Peyer's patch (tissue), 4 donors: ENCODE measurements at regions not wholly inside any gene's neighbourhood (a gene's known extent, or its start where the extent isn't known, plus 50 kb on each side); places are given as distances from the start of the nearest gene placed in this dataset.

Source experiments
- DNase-seq, 3 donors: peaks; one replicate each; pipeline ENCODE4 v3.0.0-alpha.2; 2017 to 2019
- H3K27ac ChIP-seq, 4 donors: fragments of 200-600 bp; sonication (generic); one replicate each; pipeline ENCODE4 v1.5.1; 2016 to 2019
- H3K27me3 ChIP-seq, 2 donors: fragments of 200-600 bp; sonication (generic); one replicate each; pipeline ENCODE4 v1.5.1; 2019
- H3K36me3 ChIP-seq, 3 donors: fragments of 200-600 bp; sonication (generic); one replicate each; pipeline ENCODE4 v1.5.1; 2016 to 2019
- H3K4me1 ChIP-seq, 4 donors: fragments of 200-600 bp; sonication (generic); one replicate each; pipeline ENCODE4 v1.5.1; 2016 to 2019
- H3K4me3 ChIP-seq, 4 donors: fragments of 200-600 bp; sonication (generic); 1 replicate in 3 of 4; 2 replicates in 1 of 4; pipeline ENCODE4 v1.5.1; 2016 to 2019; ENCODE audit warnings: mild to moderate bottlenecking in 1 of 4
- H3K9me3 ChIP-seq, 4 donors: fragments of 200-600 bp; sonication (generic); one replicate each; pipeline ENCODE4 v1.5.1; 2016 to 2019; ENCODE audit warnings: mild to moderate bottlenecking in 1 of 4
- POLR2A ChIP-seq, 2 donors: fragments of 450-650 bp; IDR thresholded peaks; one replicate each; pipeline ENCODE4 v1.5.1; 2017; ENCODE audit warnings: antibody characterized with exemption in 2 of 2, mild to moderate bottlenecking in 2 of 2, moderate library complexity in 2 of 2
- TF ChIP-seq, protein P1 (sequence below), 6 experiments: fragments of 450-650 bp in 4 of 6; fragments of 200-600 bp in 2 of 6; sonication (generic) in 1 of 6; IDR thresholded peaks; one replicate each; pipeline ENCODE4 v1.5.1; 2017 to 2019; ENCODE audit warnings: antibody characterized with exemption in 6 of 6, mild to moderate bottlenecking in 3 of 6, moderate library complexity in 1 of 6

DNA sequence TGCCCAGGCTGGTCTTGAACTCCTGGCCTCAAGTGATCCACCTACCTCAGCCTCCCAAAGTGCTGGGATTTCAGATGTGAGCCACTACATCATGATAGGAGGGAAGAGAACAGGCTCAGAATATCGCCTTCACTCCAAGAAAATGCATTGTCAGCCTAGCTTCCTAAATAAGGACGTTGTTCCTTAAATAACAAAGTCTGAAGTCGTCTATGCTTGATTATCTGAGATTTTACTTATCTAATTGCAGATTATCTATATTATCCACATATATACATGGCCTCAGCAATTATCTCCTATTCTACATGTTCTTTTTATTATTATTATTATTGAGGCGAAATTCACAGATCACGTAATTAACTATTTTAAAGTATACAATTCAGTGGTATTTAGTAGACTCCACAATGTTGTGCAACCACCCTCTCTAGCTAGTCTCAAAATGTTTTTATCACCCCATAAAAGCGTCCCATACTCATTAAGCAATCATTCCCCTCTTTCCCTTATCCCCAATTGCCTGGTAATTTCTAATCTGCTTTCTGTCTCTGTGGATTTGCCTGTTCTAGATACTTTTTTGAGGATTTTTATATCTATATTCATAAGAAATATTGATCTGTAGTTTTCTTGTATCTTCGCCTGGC, 95.1 kb upstream of the RFX8 start:
- H3K27me3 ChIP-seq, result no peaks in the 10 kb centered on the region
- H3K4me1 ChIP-seq, result no peaks in the 10 kb centered on the region
- no peak overlapping the region for H3K4me3 ChIP-seq
- TF ChIP-seq, protein P1, sequence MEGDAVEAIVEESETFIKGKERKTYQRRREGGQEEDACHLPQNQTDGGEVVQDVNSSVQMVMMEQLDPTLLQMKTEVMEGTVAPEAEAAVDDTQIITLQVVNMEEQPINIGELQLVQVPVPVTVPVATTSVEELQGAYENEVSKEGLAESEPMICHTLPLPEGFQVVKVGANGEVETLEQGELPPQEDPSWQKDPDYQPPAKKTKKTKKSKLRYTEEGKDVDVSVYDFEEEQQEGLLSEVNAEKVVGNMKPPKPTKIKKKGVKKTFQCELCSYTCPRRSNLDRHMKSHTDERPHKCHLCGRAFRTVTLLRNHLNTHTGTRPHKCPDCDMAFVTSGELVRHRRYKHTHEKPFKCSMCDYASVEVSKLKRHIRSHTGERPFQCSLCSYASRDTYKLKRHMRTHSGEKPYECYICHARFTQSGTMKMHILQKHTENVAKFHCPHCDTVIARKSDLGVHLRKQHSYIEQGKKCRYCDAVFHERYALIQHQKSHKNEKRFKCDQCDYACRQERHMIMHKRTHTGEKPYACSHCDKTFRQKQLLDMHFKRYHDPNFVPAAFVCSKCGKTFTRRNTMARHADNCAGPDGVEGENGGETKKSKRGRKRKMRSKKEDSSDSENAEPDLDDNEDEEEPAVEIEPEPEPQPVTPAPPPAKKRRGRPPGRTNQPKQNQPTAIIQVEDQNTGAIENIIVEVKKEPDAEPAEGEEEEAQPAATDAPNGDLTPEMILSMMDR (IDR thresholded peaks at IDR 0.05), result no peak
- no peak for TF ChIP-seq POLR2A (IDR thresholded peaks at IDR 0.05)
- no peak for DNase-seq
- no peaks in the 10 kb centered on the region for H3K9me3 ChIP-seq
- H3K36me3 ChIP-seq, result no peaks in the 10 kb centered on the region
- H3K27ac ChIP-seq, result no peak overlapping the region

DNA sequence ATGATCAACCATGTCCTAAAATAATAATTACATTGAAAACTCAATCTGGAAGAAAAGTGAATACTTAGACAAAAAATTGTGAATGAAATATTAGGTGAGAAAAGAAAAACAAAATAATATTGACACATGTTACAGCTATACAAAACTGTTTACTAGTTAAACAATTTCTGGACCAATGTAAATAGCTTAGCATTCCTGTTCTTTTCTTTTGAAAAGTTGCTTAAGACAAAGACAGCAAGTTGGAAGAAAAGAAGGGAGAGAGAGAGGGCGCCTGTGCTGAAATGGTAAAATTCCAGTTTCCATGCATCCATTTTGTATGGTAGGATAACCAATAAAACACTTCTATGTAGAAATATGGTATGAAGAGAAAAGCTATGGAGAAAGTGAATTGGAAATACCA, 94.1 kb upstream of the RFX8 start:
- no peak for DNase-seq
- no peak overlapping the region for H3K4me3 ChIP-seq
- TF ChIP-seq, protein P1 (IDR thresholded peaks at IDR 0.05), result no peak
- TF ChIP-seq POLR2A (IDR thresholded peaks at IDR 0.05), result no peak
- H3K27me3 ChIP-seq, result no peaks in the 10 kb centered on the region
- H3K4me1 ChIP-seq, result no peaks in the 10 kb centered on the region
- H3K36me3 ChIP-seq, result no peaks in the 10 kb centered on the region
- no peaks in the 10 kb centered on the region for H3K9me3 ChIP-seq
- no peak overlapping the region for H3K27ac ChIP-seq

DNA sequence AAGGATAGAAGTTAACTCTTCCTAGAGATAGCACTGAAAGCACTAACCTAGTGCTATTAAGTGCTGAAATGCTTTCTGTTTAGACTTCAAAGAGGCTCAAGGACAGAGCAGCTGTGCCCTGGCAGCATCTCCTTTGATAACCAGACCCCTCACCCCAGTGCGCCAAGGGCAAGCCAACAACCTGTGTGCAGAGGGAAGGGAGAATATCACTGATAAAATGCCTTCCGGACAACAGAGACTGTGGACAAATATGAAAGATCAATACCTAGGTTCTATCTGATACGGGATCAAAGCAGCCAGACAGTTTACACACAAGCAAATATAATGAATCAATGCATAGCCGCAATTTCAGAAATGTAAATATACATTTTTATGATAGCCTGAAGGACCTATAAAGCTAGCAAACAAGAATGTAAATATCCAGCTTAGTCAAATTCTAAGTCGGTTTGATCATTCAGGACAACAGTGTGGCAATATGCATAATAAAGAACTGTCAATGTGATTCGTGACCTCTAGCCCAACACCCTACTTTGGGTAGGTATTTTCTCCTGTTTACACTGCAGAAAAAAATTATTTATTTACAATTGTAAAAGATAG, 91.8 kb upstream of the RFX8 start:
- DNase-seq, result no peak
- no peak for TF ChIP-seq POLR2A (IDR thresholded peaks at IDR 0.05)
- TF ChIP-seq, protein P1 (IDR thresholded peaks at IDR 0.05), result no peak

DNA sequence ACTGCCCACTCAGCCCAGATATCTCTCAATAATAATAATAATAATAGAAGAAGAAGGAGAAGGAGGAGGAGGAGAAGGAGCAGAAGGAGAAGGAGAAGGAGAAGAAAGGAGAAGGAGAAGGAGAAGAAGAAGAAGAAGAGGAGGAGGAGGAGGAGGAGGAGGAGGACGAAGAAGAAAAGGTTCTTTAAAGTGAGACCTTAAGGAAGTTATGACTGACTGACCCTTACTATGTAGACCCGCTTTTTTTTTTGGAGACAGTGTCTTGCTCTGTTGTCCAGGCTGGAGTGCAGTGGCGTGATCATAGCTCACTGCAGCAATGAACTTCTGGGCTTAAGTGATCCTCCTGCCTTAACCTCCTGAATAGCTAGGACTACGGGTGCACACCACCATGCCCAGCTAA, 88.9 kb upstream of the RFX8 start:
- no peak for DNase-seq
- no peaks in the 10 kb centered on the region for H3K36me3 ChIP-seq
- no peaks in the 10 kb centered on the region for H3K27me3 ChIP-seq
- H3K4me3 ChIP-seq, result no peak overlapping the region
- no peak overlapping the region for H3K27ac ChIP-seq
- TF ChIP-seq, protein P1 (IDR thresholded peaks at IDR 0.05), result no peak
- no peak for TF ChIP-seq POLR2A (IDR thresholded peaks at IDR 0.05)
- peaks cover 0 to 7% (median 0%) of the 10 kb centered on the region in 4 donors for H3K4me1 ChIP-seq
- H3K9me3 ChIP-seq, result no peaks in the 10 kb centered on the region

More for the DNA sequence above, 91.8 kb upstream of the RFX8 start:
- Histone ChIP-seq H3K4me3 (no peak overlapping the region), H3K4me1 (no peaks in the 10 kb centered on the region), H3K27ac (no peak overlapping the region), H3K27me3 (no peaks in the 10 kb centered on the region), H3K9me3 (no peaks in the 10 kb centered on the region), H3K36me3 (no peaks in the 10 kb centered on the region)

DNA sequence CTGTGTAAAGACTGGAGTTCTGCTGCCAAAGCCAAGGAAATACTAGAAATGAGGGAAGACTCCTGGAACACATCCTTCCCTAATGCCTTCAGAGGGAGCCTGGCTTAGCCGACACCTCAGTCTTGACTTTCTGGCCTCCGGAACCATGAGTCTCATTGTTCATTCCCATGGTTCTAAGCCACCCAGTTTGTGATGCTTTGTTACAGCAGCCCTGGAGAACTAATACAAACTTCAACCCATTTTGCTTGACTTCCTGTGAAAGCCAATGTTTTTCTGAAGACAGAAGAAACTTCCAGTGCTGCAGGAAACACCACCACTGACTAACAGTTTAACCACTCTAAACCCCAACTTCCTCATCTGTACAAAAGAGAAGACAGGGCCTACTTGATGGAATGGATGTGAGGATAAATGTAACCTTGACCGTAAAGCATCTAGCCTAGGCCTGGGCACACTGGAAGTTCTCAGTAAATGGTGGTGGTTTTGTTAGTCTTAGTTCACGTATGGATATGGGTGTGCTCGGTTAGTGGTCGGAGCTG, 85.9 kb upstream of the RFX8 start:
- no peak overlapping the region for H3K4me3 ChIP-seq
- H3K36me3 ChIP-seq, result no peaks in the 10 kb centered on the region
- H3K4me1 ChIP-seq, result peaks cover 0 to 7% (median 0%) of the 10 kb centered on the region in 4 donors
- peak overlapping the region in 1 of 4 donors; percentile 6 for H3K27ac ChIP-seq
- H3K9me3 ChIP-seq, result no peaks in the 10 kb centered on the region
- DNase-seq, result no peak
- no peaks in the 10 kb centered on the region for H3K27me3 ChIP-seq
- no peak for TF ChIP-seq POLR2A (IDR thresholded peaks at IDR 0.05)
- TF ChIP-seq, protein P1 (IDR thresholded peaks at IDR 0.05), result no peak
